ENCODE measurements at regions not wholly inside any gene's neighbourhood (a gene's known extent, or its start where the extent isn't known, plus 50 kb on each side); places are given as distances from the start of the nearest gene placed in this dataset.

- no peak for DNase-seq (ENCODE audit: low spot score)
- Mint-ChIP-seq H3K36me3 (ENCODE audit: low read depth) (no peaks in the 10 kb centered on the region), H3K4me1 (ENCODE audit: low read depth) (no peaks in the 10 kb centered on the region), H3K4me3 (ENCODE audit: low read depth) (no peak overlapping the region), H3K9me3 (peaks cover 10% of the 10 kb centered on the region), H3K27me3 (ENCODE audit: low read depth) (no peaks in the 10 kb centered on the region), H3K27ac (no peak overlapping the region)
- intact Hi-C loops (cut with micrococcal nuclease) = no loop called here
These were observed 1405.9 kb upstream of the ALCAM start for GRCh38 chr3:103960819-103961218.

DNA sequence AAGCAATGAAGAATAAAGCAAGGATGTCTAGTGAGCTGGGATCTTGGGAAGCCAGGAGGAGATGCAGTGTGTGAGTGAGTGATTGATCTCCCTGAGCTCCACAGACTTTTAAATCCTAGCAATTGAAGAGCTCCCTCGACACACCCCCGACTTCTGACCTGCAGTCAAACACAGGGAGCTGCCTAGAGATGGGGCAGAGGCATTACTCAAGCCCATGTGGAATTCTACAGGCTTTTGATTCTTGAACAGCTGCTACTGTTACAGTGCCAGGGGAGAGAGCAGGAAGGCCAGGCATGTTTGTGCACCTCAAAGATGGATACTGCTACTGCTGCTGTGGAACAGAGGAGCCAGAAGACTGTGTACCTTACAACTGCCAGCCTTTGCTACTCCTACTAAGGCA lies 1403.1 kb upstream of the ALCAM start:
- intact Hi-C loops (cut with micrococcal nuclease) = no loop called here

DNA sequence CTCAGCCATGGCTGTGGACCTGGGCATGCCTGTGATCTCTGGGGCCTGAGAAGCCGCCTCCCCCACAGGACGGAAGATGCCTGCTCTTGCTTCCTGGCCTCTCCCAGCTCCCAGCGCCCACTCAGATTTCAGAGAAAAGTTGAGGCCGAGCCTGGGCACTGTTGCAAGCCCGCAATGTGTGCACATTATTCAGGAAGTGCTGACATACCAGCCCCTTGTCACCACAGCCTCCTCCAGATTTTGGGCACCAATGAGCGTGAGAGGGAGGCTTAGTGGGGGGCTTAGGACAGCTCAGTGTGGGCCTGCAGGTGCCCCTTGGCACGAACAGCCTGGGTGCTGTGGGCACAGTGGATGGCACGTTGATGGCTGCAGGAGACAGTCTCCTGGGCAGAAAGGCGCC lies 1400.9 kb upstream of the ALCAM start:
- Mint-ChIP-seq H3K36me3 (ENCODE audit: low read depth) (no peaks in the 10 kb centered on the region), H3K27ac (no peak overlapping the region), H3K27me3 (ENCODE audit: low read depth) (no peaks in the 10 kb centered on the region), H3K4me1 (ENCODE audit: low read depth) (no peaks in the 10 kb centered on the region), H3K9me3 (peaks cover 10% of the 10 kb centered on the region), H3K4me3 (ENCODE audit: low read depth) (no peak overlapping the region)
- intact Hi-C loops (cut with micrococcal nuclease) = no loop called here
- no peak for DNase-seq (ENCODE audit: low spot score)

More for the DNA sequence above, 1403.1 kb upstream of the ALCAM start:
- no peaks in the 10 kb centered on the region for H3K27me3 Mint-ChIP-seq (ENCODE audit: low read depth)
- no peaks in the 10 kb centered on the region for H3K4me1 Mint-ChIP-seq (ENCODE audit: low read depth)
- DNase-seq (ENCODE audit: low spot score) = no peak
- H3K4me3 Mint-ChIP-seq (ENCODE audit: low read depth) = no peak overlapping the region
- H3K36me3 Mint-ChIP-seq (ENCODE audit: low read depth) = no peaks in the 10 kb centered on the region
- peaks cover 10% of the 10 kb centered on the region for H3K9me3 Mint-ChIP-seq
- H3K27ac Mint-ChIP-seq = no peak overlapping the region

GRCh38 chr3:103966749-103967148 lies 1400.0 kb upstream of the ALCAM start:
- H3K9me3 Mint-ChIP-seq = peaks cover 10% of the 10 kb centered on the region
- intact Hi-C loops (cut with micrococcal nuclease) = no loop called here
- DNase-seq (ENCODE audit: low spot score) = no peak
- H3K4me1 Mint-ChIP-seq (ENCODE audit: low read depth) = no peaks in the 10 kb centered on the region
- no peak overlapping the region for H3K27ac Mint-ChIP-seq
- H3K36me3 Mint-ChIP-seq (ENCODE audit: low read depth) = no peaks in the 10 kb centered on the region
- no peak overlapping the region for H3K4me3 Mint-ChIP-seq (ENCODE audit: low read depth)
- H3K27me3 Mint-ChIP-seq (ENCODE audit: low read depth) = no peaks in the 10 kb centered on the region

DNA sequence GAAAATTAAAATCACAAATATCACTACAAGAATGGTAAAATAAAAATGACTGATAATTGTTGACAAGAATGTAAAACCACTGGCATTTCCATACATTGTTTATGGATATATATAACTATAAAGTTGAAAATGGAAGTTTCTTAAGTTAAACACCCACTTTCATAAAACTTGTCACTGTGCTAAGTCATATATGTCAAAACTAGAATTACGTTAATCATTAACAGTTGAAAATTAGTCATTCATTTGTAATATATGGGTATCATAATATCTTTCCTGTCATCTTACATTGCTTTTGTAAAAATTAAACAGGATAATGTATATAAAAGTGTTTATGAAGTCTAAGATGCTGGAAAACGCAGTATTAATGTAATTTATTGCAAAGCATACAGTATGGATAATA lies 1398.6 kb upstream of the ALCAM start:
- Mint-ChIP-seq H3K27me3 (ENCODE audit: low read depth) (no peaks in the 10 kb centered on the region), H3K27ac (no peak overlapping the region), H3K9me3 (peaks cover 10% of the 10 kb centered on the region), H3K4me3 (ENCODE audit: low read depth) (no peak overlapping the region), H3K4me1 (ENCODE audit: low read depth) (no peaks in the 10 kb centered on the region), H3K36me3 (ENCODE audit: low read depth) (no peaks in the 10 kb centered on the region)
- no peak for DNase-seq (ENCODE audit: low spot score)
- intact Hi-C loops (cut with micrococcal nuclease) = no loop called here

DNA sequence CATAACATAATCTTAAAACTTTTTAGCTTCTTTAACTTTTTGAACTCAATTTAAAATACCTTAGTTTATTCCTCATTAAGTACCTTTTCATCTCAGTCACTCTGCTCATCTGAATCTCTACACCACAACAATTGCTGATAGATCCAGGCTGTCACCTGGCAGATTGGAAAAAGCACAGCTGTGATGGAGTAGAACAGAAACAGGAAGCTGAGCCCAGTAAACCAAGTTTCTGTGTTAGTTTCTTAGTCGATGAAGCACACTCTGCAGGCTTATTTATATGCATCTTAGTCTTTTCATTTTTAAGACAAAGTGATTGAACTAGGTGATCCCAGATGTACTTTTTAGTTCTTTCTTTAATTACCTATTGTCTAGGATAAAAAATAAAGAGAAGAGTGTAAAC lies 1398.0 kb upstream of the ALCAM start:
- H3K27me3 Mint-ChIP-seq (ENCODE audit: low read depth) = no peaks in the 10 kb centered on the region
- no peak overlapping the region for H3K4me3 Mint-ChIP-seq (ENCODE audit: low read depth)
- intact Hi-C loops (cut with micrococcal nuclease) = no loop called here
- DNase-seq (ENCODE audit: low spot score) = no peak
- H3K36me3 Mint-ChIP-seq (ENCODE audit: low read depth) = no peaks in the 10 kb centered on the region
- no peaks in the 10 kb centered on the region for H3K4me1 Mint-ChIP-seq (ENCODE audit: low read depth)
- H3K27ac Mint-ChIP-seq = no peak overlapping the region
- H3K9me3 Mint-ChIP-seq = peaks cover 10% of the 10 kb centered on the region

GRCh38 chr3:103976931-103977339 lies 1389.8 kb upstream of the ALCAM start:
- Mint-ChIP-seq H3K9me3 (peaks cover 3% of the 10 kb centered on the region), H3K4me3 (ENCODE audit: low read depth) (no peak overlapping the region), H3K27me3 (ENCODE audit: low read depth) (no peaks in the 10 kb centered on the region), H3K36me3 (ENCODE audit: low read depth) (no peaks in the 10 kb centered on the region), H3K4me1 (ENCODE audit: low read depth) (no peaks in the 10 kb centered on the region), H3K27ac (no peak overlapping the region)
- DNase-seq (ENCODE audit: low spot score) = no peak
- intact Hi-C loops (cut with micrococcal nuclease) = no loop called here

- DNase-seq (ENCODE audit: low spot score) = no peak
- intact Hi-C loops (cut with micrococcal nuclease) = no loop called here
- peaks cover 3% of the 10 kb centered on the region for H3K9me3 Mint-ChIP-seq
These were observed 1389.3 kb upstream of the ALCAM start for GRCh38 chr3:103977417-103977816.

DNA sequence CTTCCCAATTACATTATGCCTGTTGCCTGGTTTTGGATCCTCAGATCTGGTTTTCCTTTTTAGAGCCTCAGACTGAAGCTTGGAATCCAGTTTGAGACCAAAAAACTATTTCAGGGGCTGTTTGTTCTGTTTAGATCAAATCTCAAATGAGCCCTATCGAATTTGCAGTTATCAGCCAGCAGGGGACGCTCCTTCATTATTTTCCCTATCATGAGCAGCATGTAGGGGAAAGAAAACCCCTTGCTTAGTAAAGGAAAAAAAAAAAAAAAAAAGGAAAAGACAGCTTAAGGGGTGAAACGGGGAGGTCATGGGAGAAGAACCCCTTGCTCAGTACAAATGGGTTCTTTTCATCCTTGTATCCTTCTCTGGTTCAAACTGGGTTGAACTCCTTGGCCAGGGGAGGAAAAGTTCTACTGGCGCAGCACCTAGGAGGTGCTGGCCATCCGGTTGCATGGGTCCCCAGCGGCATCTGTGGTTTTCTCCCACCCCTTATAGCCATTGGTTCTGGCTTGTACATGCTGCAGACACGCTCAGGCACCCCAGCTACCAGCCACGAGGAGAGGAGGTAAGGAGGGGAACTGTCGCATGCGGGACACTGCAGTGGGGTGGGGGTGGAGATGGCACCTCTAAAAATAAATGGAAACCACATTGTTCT lies 1375.1 kb upstream of the ALCAM start:
- no peak overlapping the region for H3K27ac Mint-ChIP-seq
- intact Hi-C loops (cut with micrococcal nuclease) = no loop called here
- no peaks in the 10 kb centered on the region for H3K36me3 Mint-ChIP-seq (ENCODE audit: low read depth)

More at GRCh38 chr3:103977417-103977816, 1389.3 kb upstream of the ALCAM start:
- H3K27me3 Mint-ChIP-seq (ENCODE audit: low read depth) = no peaks in the 10 kb centered on the region
- no peaks in the 10 kb centered on the region for H3K36me3 Mint-ChIP-seq (ENCODE audit: low read depth)
- no peak overlapping the region for H3K27ac Mint-ChIP-seq
- no peak overlapping the region for H3K4me3 Mint-ChIP-seq (ENCODE audit: low read depth)
- H3K4me1 Mint-ChIP-seq (ENCODE audit: low read depth) = no peaks in the 10 kb centered on the region

DNA sequence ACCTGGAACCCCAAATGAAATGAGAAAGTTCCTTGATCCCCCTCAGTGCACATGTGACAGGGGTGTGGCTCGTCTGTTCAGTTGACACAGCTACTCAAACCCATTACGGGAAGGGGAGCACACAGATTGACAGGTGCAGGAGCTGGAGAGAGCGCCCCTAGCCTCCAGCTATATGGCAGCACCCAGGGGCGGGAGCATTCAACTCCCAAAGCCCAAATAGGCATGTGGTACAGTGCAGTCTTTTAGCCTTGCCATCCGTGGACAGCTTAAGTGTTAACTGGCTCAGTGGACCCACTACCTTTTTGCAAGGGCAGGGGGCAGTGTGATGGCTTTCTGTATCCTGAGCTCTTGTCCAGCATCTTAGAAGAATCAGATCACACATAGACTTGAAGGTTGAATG lies 1374.2 kb upstream of the ALCAM start:
- no peaks in the 10 kb centered on the region for H3K27me3 Mint-ChIP-seq (ENCODE audit: low read depth)
- no peak overlapping the region for H3K4me3 Mint-ChIP-seq (ENCODE audit: low read depth)
- no peak for DNase-seq (ENCODE audit: low spot score)
- H3K36me3 Mint-ChIP-seq (ENCODE audit: low read depth) = no peaks in the 10 kb centered on the region
- H3K4me1 Mint-ChIP-seq (ENCODE audit: low read depth) = no peaks in the 10 kb centered on the region
- no peaks in the 10 kb centered on the region for H3K9me3 Mint-ChIP-seq
- intact Hi-C loops (cut with micrococcal nuclease) = no loop called here
- no peak overlapping the region for H3K27ac Mint-ChIP-seq

More for the DNA sequence above, 1375.1 kb upstream of the ALCAM start:
- no peaks in the 10 kb centered on the region for H3K4me1 Mint-ChIP-seq (ENCODE audit: low read depth)
- no peaks in the 10 kb centered on the region for H3K9me3 Mint-ChIP-seq
- no peak for DNase-seq (ENCODE audit: low spot score)
- H3K27me3 Mint-ChIP-seq (ENCODE audit: low read depth) = no peaks in the 10 kb centered on the region
- H3K4me3 Mint-ChIP-seq (ENCODE audit: low read depth) = no peak overlapping the region

GRCh38 chr3:104004956-104005355 lies 1361.8 kb upstream of the ALCAM start:
- Mint-ChIP-seq H3K27me3 (ENCODE audit: low read depth) (no peaks in the 10 kb centered on the region), H3K36me3 (ENCODE audit: low read depth) (no peaks in the 10 kb centered on the region), H3K4me3 (ENCODE audit: low read depth) (no peak overlapping the region), H3K9me3 (no peaks in the 10 kb centered on the region), H3K4me1 (ENCODE audit: low read depth) (no peaks in the 10 kb centered on the region), H3K27ac (no peak overlapping the region)
- no peak for DNase-seq (ENCODE audit: low spot score)
- intact Hi-C loops (cut with micrococcal nuclease) = no loop called here

DNA sequence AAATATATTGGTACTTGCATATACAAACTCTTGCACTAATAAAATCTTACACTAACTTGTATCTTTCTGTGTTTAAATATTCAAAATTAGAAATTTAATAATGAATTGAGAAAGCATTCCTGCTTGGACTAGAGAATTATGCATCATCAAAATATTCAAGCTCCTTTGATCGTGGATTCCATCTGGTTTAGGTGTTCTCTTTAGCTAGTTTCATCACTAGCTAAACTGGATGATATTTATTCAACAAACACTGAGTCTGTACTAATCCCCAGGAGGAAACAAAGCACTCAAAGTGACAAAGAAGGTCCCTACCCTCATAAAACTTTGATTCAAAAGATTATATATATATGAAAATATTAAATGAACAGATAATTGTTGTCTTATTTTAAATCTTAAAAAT lies 1360.9 kb upstream of the ALCAM start:
- no peaks in the 10 kb centered on the region for H3K9me3 Mint-ChIP-seq
- no peaks in the 10 kb centered on the region for H3K4me1 Mint-ChIP-seq (ENCODE audit: low read depth)
- intact Hi-C loops (cut with micrococcal nuclease) = no loop called here
- no peak for DNase-seq (ENCODE audit: low spot score)
- no peaks in the 10 kb centered on the region for H3K27me3 Mint-ChIP-seq (ENCODE audit: low read depth)
- no peaks in the 10 kb centered on the region for H3K36me3 Mint-ChIP-seq (ENCODE audit: low read depth)
- H3K4me3 Mint-ChIP-seq (ENCODE audit: low read depth) = no peak overlapping the region
- no peak overlapping the region for H3K27ac Mint-ChIP-seq

GRCh38 chr3:104018541-104018940 lies 1348.2 kb upstream of the ALCAM start:
- no peak for DNase-seq (ENCODE audit: low spot score)
- intact Hi-C loops (cut with micrococcal nuclease) = no loop called here
- H3K27ac Mint-ChIP-seq = no peak overlapping the region
- H3K27me3 Mint-ChIP-seq (ENCODE audit: low read depth) = no peaks in the 10 kb centered on the region
- no peak overlapping the region for H3K4me3 Mint-ChIP-seq (ENCODE audit: low read depth)
- H3K4me1 Mint-ChIP-seq (ENCODE audit: low read depth) = no peaks in the 10 kb centered on the region
- H3K36me3 Mint-ChIP-seq (ENCODE audit: low read depth) = no peaks in the 10 kb centered on the region
- H3K9me3 Mint-ChIP-seq = peaks cover 17% of the 10 kb centered on the region

- peaks cover 28% of the 10 kb centered on the region for H3K9me3 Mint-ChIP-seq
- no peak overlapping the region for H3K27ac Mint-ChIP-seq
- no peaks in the 10 kb centered on the region for H3K4me1 Mint-ChIP-seq (ENCODE audit: low read depth)
- intact Hi-C loops (cut with micrococcal nuclease) = no loop called here
- H3K27me3 Mint-ChIP-seq (ENCODE audit: low read depth) = no peaks in the 10 kb centered on the region
- H3K36me3 Mint-ChIP-seq (ENCODE audit: low read depth) = no peaks in the 10 kb centered on the region
- no peak overlapping the region for H3K4me3 Mint-ChIP-seq (ENCODE audit: low read depth)
- no peak for DNase-seq (ENCODE audit: low spot score)
These were observed 1335.1 kb upstream of the ALCAM start for GRCh38 chr3:104031598-104031997.

All from activated T-helper 2 cell treated with anti-CD3 and anti-CD28 coated beads, Interferon-gamma antibody, Interleukin-2, Interleukin-4, amounts not matched to agents 10 μg/mL and 5 μg/mL and 100 μg/mL, durations not matched to agents 14 hours and 24 hours and 36 hours (primary cell).